Bronchial epithelial cell (primary cell): ENCODE measurements at regions not wholly inside any gene's neighbourhood (a gene's known extent, or its start where the extent isn't known, plus 50 kb on each side); places are given as distances from the start of the nearest gene placed in this dataset.
"Not testable (repeated sequence)": the region's sequence is repeated elsewhere in the genome, so short reads cannot be mapped to it uniquely, and the experiment has no call there.

Experiments
- DNase-seq: peaks from one replicate; pipeline ENCODE4 v3.0.0-alpha.2; 2010; ENCODE audit warnings: low read depth
- FAIRE-seq: peaks from 2 replicates; lab custom pipeline; 2011; peaks lifted over from hg19 to GRCh38; lab: Jason Lieb, UNC
- H3K27me3 ChIP-seq: 2 replicates; pipeline ENCODE4 v1.5.1; 2011; ENCODE audit warnings: low read length; ENCODE audit not compliant: control insufficient read depth, insufficient read depth
- H3K36me3 ChIP-seq: 2 replicates; pipeline ENCODE4 v1.5.1; 2011; ENCODE audit warnings: low read length; ENCODE audit not compliant: control insufficient read depth, insufficient read depth
- H3K4me3 ChIP-seq: 2 replicates; pipeline ENCODE4 v1.5.1; 2011; ENCODE audit warnings: mild to moderate bottlenecking, low read depth, low read length, control low read depth
- CTCF ChIP-seq: IDR thresholded peaks from 2 replicates; pipeline ENCODE4 v1.5.1; 2011; ENCODE audit warnings: mild to moderate bottlenecking, moderate library complexity, low read length, control low read depth, inconsistent platforms; ENCODE audit not compliant: insufficient read depth, severe bottlenecking

GRCh38 chr21:35982717-35983116 is 77.6 kb downstream of the SETD4 start:
- no peak overlapping the region for H3K4me3 ChIP-seq
- no peaks in the 10 kb centered on the region for H3K36me3 ChIP-seq
- TF ChIP-seq CTCF = no peak
- FAIRE-seq = no peak
- DNase-seq = peak; percentile 29
- H3K27me3 ChIP-seq = peaks cover 7% of the 10 kb centered on the region

- FAIRE-seq = no peak
- Histone ChIP-seq H3K36me3 (no peaks in the 10 kb centered on the region), H3K4me3 (no peak overlapping the region), H3K27me3 (peaks cover 3% of the 10 kb centered on the region)
- no peak for TF ChIP-seq CTCF
- DNase-seq = peak; percentile 26
Measured at GRCh38 chr21:35981514-35982070, 78.7 kb downstream of the SETD4 start.

- TF ChIP-seq CTCF = no peak
- Histone ChIP-seq H3K27me3 (peaks cover 3% of the 10 kb centered on the region), H3K4me3 (no peak overlapping the region), H3K36me3 (no peaks in the 10 kb centered on the region)
- DNase-seq = no peak
- FAIRE-seq = no peak
Measured at GRCh38 chr21:35980821-35981220, 79.5 kb downstream of the SETD4 start.

GRCh38 chr21:35977860-35978259 is 82.5 kb downstream of the SETD4 start:
- DNase-seq, H3K36me3 ChIP-seq, FAIRE-seq, H3K4me3 ChIP-seq, H3K27me3 ChIP-seq: not testable (repeated sequence)

- no peak for DNase-seq
Measured at GRCh38 chr21:35976929-35977328, 83.4 kb downstream of the SETD4 start.

GRCh38 chr21:35976481-35976880 is 83.8 kb downstream of the SETD4 start:
- no peak for TF ChIP-seq CTCF
- FAIRE-seq = no peak
- Histone ChIP-seq H3K27me3 (peaks cover 2% of the 10 kb centered on the region), H3K4me3 (no peak overlapping the region), H3K36me3 (no peaks in the 10 kb centered on the region)
- no peak for DNase-seq

More at GRCh38 chr21:35976929-35977328, 83.4 kb downstream of the SETD4 start:
- no peak for TF ChIP-seq CTCF
- Histone ChIP-seq H3K36me3 (no peaks in the 10 kb centered on the region), H3K4me3 (no peak overlapping the region), H3K27me3 (peaks cover 2% of the 10 kb centered on the region)
- FAIRE-seq = no peak
